ENCODE measurements at regions not wholly inside any gene's neighbourhood (a gene's known extent, or its start where the extent isn't known, plus 50 kb on each side); places are given as distances from the start of the nearest gene placed in this dataset.

- ChIA-PET POLR2A (no interaction called here), CTCF (interaction anchor here (1.1 to 3.2 kb wide), 4 partner anchors 22 to 55 kb away, joined by 3 to 9 read pairs (median 5); no protein-coding TSS in a partner anchor)
- no peak for TF ChIP-seq CTCF (IDR thresholded peaks at IDR 0.05; ENCODE audit: control extremely low read depth, extremely low read depth, low read depth, missing control alignments)
These were observed 56.1 kb upstream of the NKAIN2 start for GRCh38 chr6:123747515-123747914.

GRCh38 chr6:123745895-123746294 is 57.8 kb upstream of the NKAIN2 start:
- TF ChIP-seq CTCF (IDR thresholded peaks at IDR 0.05; ENCODE audit: control extremely low read depth, extremely low read depth, low read depth, missing control alignments), result no peak
- CTCF ChIA-PET, result no interaction called here
- POLR2A ChIA-PET, result no interaction called here
- no peak for DNase-seq (ENCODE audit: extremely low spot score)

More at GRCh38 chr6:123747515-123747914, 56.1 kb upstream of the NKAIN2 start:
- DNase-seq (ENCODE audit: extremely low spot score), result no peak

GRCh38 chr6:123744840-123745239 is 58.8 kb upstream of the NKAIN2 start:
- no peak for TF ChIP-seq CTCF (IDR thresholded peaks at IDR 0.05; ENCODE audit: control extremely low read depth, extremely low read depth, low read depth, missing control alignments)
- POLR2A ChIA-PET, result no interaction called here
- DNase-seq (ENCODE audit: extremely low spot score), result no peak
- CTCF ChIA-PET, result no interaction called here

GRCh38 chr6:123742626-123743025 is 61.0 kb upstream of the NKAIN2 start:
- no peak for DNase-seq (ENCODE audit: extremely low spot score)
- ChIA-PET POLR2A (no interaction called here), CTCF (interaction anchor here (1.1 to 1.4 kb wide), 4 partner anchors 25 to 60 kb away, joined by 3 to 6 read pairs (median 3); no protein-coding TSS in a partner anchor)
- no peak for TF ChIP-seq CTCF (IDR thresholded peaks at IDR 0.05; ENCODE audit: control extremely low read depth, extremely low read depth, low read depth, missing control alignments)

GRCh38 chr6:123733180-123733579 is 70.5 kb upstream of the NKAIN2 start:
- TF ChIP-seq CTCF (IDR thresholded peaks at IDR 0.05; ENCODE audit: control extremely low read depth, extremely low read depth, low read depth, missing control alignments), result no peak
- DNase-seq (ENCODE audit: extremely low spot score), result no peak
- POLR2A ChIA-PET, result no interaction called here
- CTCF ChIA-PET, result interaction anchor here (1.2 kb wide), 1 partner anchor 18 kb away, joined by 3 read pairs; no protein-coding TSS in a partner anchor

- DNase-seq (ENCODE audit: extremely low spot score), result no peak
- TF ChIP-seq CTCF (IDR thresholded peaks at IDR 0.05; ENCODE audit: control extremely low read depth, extremely low read depth, low read depth, missing control alignments), result no peak
- CTCF ChIA-PET, result interaction anchor here (0.7 to 4.8 kb wide), 23 partner anchors 8 to 847 kb away, joined by 3 to 95 read pairs (median 5); no protein-coding TSS in a partner anchor
- POLR2A ChIA-PET, result no interaction called here
These were observed 79.8 kb upstream of the TRDN start for GRCh38 chr6:123716506-123716905.
